A549 (cell line): ENCODE measurements at regions not wholly inside any gene's neighbourhood (a gene's known extent, or its start where the extent isn't known, plus 50 kb on each side); places are given as distances from the start of the nearest gene placed in this dataset.

Experiments used
- BCL3 ChIP-seq: fragments of >200 bp; sonication (Bioruptor Twin); formaldehyde crosslinking; IDR thresholded peaks from 3 replicates; pipeline ENCODE4 v1.6.1; 2016
- CBX2 ChIP-seq: fragments of 200-600 bp; sonication (generic); IDR thresholded peaks from 2 replicates; pipeline ENCODE4 v1.6.1; 2016; ENCODE audit warnings: low read depth, mild to moderate bottlenecking, borderline replicate concordance
- CHD4 ChIP-seq: fragments of 200-600 bp; sonication (generic); IDR thresholded peaks from 2 replicates; pipeline ENCODE4 v1.6.1; 2016; ENCODE audit warnings: antibody characterized with exemption, mild to moderate bottlenecking, borderline replicate concordance
- MAX ChIP-seq: IDR thresholded peaks from 2 replicates; pipeline ENCODE4 v1.6.1; 2012
- NFE2L2 ChIP-seq: fragments of 150-350 bp; conservative IDR thresholded peaks from 2 replicates; pipeline ENCODE4 v1.6.1; 2014; ENCODE audit warnings: low read length
- RCOR1 ChIP-seq: fragments of 150-350 bp; IDR thresholded peaks from 2 replicates; pipeline ENCODE4 v1.6.1; 2014; ENCODE audit warnings: antibody characterized with exemption, low read length, low read depth
- TF ChIP-seq, protein P1 (sequence below): fragments of >200 bp; sonication (Bioruptor Twin); formaldehyde crosslinking; IDR thresholded peaks from 3 replicates; pipeline ENCODE4 v1.5.1; 2016

DNA sequence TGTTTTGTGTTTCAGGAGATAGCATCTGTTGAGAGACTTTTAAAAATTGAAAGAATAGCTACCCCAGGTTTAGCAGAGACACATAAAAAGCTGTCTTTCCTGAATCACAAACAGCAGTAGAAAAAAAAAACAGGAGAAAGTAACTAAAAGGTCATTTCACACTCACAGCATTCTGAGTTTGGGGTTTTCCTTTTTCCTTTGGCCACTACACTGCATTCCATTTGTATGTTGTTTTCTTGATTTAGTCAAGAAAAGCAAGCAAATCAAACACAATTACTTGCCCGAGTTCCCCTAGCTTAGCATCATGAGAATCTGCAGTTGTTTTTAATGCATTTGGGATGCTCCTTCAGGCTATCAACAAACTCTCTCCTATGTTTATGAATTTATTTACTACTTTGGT, 161.0 kb downstream of the KCTD12 start:
- TF ChIP-seq BCL3 = no peak
- no peak for TF ChIP-seq NFE2L2
- no peak for TF ChIP-seq CHD4
- no peak for TF ChIP-seq MAX
- no peak for TF ChIP-seq RCOR1
- no peak for TF ChIP-seq CBX2
- TF ChIP-seq, protein P1, sequence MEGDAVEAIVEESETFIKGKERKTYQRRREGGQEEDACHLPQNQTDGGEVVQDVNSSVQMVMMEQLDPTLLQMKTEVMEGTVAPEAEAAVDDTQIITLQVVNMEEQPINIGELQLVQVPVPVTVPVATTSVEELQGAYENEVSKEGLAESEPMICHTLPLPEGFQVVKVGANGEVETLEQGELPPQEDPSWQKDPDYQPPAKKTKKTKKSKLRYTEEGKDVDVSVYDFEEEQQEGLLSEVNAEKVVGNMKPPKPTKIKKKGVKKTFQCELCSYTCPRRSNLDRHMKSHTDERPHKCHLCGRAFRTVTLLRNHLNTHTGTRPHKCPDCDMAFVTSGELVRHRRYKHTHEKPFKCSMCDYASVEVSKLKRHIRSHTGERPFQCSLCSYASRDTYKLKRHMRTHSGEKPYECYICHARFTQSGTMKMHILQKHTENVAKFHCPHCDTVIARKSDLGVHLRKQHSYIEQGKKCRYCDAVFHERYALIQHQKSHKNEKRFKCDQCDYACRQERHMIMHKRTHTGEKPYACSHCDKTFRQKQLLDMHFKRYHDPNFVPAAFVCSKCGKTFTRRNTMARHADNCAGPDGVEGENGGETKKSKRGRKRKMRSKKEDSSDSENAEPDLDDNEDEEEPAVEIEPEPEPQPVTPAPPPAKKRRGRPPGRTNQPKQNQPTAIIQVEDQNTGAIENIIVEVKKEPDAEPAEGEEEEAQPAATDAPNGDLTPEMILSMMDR = no peak
